AG08396 (cell line): ENCODE measurements at regions not wholly inside any gene's neighbourhood (a gene's known extent, or its start where the extent isn't known, plus 50 kb on each side); places are given as distances from the start of the nearest gene placed in this dataset.

ENCODE experiments used
- DNase-seq: peaks from one replicate; pipeline ENCODE4 v3.0.0; 2012; ENCODE audit warnings: low spot score, mixed read lengths

GRCh38 chr5:156271569-156271968 is 55.4 kb upstream of the SGCD start:
- DNase-seq: no peak

- no peak for DNase-seq
These were observed 54.8 kb upstream of the SGCD start for GRCh38 chr5:156272139-156272538.

- DNase-seq: no peak
These were observed 53.6 kb upstream of the SGCD start for GRCh38 chr5:156273325-156273724.

- DNase-seq: no peak
These were observed 52.5 kb upstream of the SGCD start for GRCh38 chr5:156274453-156274852.
